AG10803 (cell line): ENCODE measurements at regions not wholly inside any gene's neighbourhood (a gene's known extent, or its start where the extent isn't known, plus 50 kb on each side); places are given as distances from the start of the nearest gene placed in this dataset.
"Not testable (repeated sequence)": the region's sequence is repeated elsewhere in the genome, so short reads cannot be mapped to it uniquely, and the experiment has no call there.

Experiments used
- DNase-seq: peaks from one replicate; pipeline ENCODE4 v3.0.0; 2010; ENCODE audit warnings: low read depth
- H3K4me3 ChIP-seq: 2 replicates; pipeline ENCODE4 v1.5.1; 2011; ENCODE audit warnings: mild to moderate bottlenecking, low read length, control low read depth
- TF ChIP-seq, protein P1 (sequence below): conservative IDR thresholded peaks from 2 replicates; pipeline ENCODE4 v1.5.1; 2011; ENCODE audit warnings: mild to moderate bottlenecking, low read length, control low read depth, inconsistent platforms

GRCh38 chr4:163732473-163732872, 238.0 kb downstream of the TMA16 start:
- TF ChIP-seq, protein P1, sequence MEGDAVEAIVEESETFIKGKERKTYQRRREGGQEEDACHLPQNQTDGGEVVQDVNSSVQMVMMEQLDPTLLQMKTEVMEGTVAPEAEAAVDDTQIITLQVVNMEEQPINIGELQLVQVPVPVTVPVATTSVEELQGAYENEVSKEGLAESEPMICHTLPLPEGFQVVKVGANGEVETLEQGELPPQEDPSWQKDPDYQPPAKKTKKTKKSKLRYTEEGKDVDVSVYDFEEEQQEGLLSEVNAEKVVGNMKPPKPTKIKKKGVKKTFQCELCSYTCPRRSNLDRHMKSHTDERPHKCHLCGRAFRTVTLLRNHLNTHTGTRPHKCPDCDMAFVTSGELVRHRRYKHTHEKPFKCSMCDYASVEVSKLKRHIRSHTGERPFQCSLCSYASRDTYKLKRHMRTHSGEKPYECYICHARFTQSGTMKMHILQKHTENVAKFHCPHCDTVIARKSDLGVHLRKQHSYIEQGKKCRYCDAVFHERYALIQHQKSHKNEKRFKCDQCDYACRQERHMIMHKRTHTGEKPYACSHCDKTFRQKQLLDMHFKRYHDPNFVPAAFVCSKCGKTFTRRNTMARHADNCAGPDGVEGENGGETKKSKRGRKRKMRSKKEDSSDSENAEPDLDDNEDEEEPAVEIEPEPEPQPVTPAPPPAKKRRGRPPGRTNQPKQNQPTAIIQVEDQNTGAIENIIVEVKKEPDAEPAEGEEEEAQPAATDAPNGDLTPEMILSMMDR = no peak
- no peak overlapping the region for H3K4me3 ChIP-seq
- no peak for DNase-seq

GRCh38 chr4:163736876-163737275, 242.4 kb downstream of the TMA16 start:
- TF ChIP-seq, protein P1 = no peak
- no peak overlapping the region for H3K4me3 ChIP-seq
- DNase-seq = no peak

- not testable (repeated sequence) for H3K4me3 ChIP-seq, DNase-seq
Measured at GRCh38 chr4:163737846-163738245, 243.4 kb downstream of the TMA16 start.

DNA sequence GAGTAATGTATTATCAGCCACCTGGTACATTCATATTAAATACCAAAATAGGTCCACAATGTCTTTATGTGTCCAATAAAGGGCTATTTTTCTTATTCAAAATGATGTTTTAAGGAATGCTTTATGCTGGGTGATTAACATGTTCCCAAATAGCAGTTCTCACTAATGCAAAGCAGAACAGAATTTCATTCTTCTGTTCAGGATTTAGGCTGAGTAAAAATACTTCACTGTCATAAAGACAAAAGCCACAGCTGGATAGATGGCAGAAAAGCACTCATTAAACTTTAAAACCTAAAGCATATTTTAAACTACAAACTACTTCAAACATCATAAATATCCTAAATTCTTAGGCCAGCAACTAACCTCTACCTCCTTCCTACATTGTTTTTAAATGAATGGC, 244.0 kb downstream of the TMA16 start:
- TF ChIP-seq, protein P1 = no peak
- DNase-seq = no peak
- no peak overlapping the region for H3K4me3 ChIP-seq

- no peak overlapping the region for H3K4me3 ChIP-seq
- no peak for DNase-seq
- TF ChIP-seq, protein P1 = no peak
Measured at GRCh38 chr4:163744861-163745260, 250.4 kb downstream of the TMA16 start.

DNA sequence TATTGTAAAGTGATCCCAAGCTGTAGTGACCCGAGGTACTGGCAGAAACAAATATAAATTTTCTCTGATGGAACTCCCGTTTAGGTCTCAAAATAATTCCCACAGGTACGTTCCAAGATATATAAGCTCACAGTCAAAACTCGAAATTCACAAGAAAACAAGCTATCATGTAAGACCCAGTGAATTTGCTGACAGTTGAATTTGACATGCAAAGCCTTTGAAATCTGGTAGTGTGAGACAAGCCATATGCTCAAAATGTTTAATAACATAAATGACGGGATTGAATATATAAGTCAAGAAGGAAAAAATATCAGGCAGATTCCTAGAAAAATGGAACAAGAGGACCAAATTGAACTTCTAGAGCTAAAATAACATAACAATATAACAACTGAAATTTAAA, 252.8 kb downstream of the TMA16 start:
- TF ChIP-seq, protein P1 = no peak
- no peak for DNase-seq
- H3K4me3 ChIP-seq = no peak overlapping the region

DNA sequence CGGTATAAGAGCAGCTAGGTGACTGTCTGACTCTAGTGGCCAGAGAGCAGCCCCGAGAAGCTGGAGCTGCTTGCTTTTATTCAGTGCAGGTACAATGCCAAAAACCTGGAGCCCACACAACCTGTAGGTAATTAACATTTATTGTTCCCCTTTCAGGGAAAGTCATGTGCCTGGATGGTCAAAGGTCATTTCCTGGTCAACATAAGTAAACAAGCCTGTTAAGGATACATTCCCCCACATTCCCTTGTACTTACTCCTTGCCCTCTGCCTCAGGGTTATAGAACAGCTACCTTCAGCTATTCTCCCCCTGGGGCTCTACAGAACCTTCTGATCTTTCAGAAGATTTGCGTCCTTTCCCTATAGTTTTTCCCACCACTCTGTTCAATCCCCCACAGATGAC, 253.4 kb downstream of the TMA16 start:
- TF ChIP-seq, protein P1 = no peak
- H3K4me3 ChIP-seq = no peak overlapping the region
- no peak for DNase-seq

DNA sequence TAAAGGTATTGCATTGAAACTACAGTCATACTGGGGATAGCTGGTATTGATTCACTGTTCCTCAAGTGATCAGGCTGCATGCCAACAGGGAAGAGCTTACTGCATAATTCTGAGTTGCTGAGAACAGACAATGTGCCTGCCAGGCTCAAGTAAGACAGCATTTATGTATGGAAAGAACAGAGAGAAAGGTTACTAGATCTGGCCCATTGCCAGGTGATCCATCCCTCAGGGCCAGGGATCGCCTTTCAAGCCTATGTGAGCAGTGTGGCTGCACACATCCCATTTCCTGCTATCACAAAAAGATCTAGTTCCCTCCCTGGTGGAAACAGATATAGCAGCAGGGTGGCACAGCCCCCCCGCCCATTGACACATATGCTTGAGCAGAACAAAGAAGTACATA, 254.0 kb downstream of the TMA16 start:
- H3K4me3 ChIP-seq = no peak overlapping the region
- no peak for DNase-seq
- TF ChIP-seq, protein P1 = no peak
